Epithelial cell of proximal tubule (primary cell): ENCODE measurements at regions not wholly inside any gene's neighbourhood (a gene's known extent, or its start where the extent isn't known, plus 50 kb on each side); places are given as distances from the start of the nearest gene placed in this dataset.

Experiments used
- DNase-seq: peaks from one replicate; pipeline ENCODE4 v3.0.0-alpha.2; 2011; ENCODE audit warnings: low read depth
- H3K4me3 ChIP-seq: 2 replicates; pipeline ENCODE4 v1.5.1; 2011; ENCODE audit warnings: low read depth, mild to moderate bottlenecking, low read length
- TF ChIP-seq, protein P1 (sequence below): conservative IDR thresholded peaks from 2 replicates; pipeline ENCODE4 v1.5.1; 2012; ENCODE audit warnings: low read depth, mild to moderate bottlenecking, low read length

DNA sequence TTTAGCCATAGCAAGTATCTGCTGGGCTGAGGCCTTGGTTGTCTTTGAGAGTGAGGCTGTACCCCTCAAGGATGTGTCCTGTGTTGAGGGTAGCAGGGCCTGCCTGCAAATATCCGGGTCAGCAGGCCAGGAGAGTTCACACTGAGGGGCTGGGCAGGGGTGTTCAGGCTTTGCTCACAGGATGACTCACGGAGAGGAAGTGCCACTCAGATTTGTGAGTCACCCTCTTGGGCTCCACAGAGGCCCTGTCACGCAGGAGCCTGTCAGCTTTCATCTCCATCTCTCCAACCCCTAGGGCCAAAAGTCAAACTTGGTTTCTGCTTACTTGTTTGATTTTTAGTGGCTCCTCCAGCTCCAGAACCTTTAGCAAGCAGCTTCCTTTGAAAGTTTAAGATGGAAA, 211.5 kb downstream of the SEC61B start:
- DNase-seq = peak; percentile 45
- H3K4me3 ChIP-seq = no peak overlapping the region
- TF ChIP-seq, protein P1, sequence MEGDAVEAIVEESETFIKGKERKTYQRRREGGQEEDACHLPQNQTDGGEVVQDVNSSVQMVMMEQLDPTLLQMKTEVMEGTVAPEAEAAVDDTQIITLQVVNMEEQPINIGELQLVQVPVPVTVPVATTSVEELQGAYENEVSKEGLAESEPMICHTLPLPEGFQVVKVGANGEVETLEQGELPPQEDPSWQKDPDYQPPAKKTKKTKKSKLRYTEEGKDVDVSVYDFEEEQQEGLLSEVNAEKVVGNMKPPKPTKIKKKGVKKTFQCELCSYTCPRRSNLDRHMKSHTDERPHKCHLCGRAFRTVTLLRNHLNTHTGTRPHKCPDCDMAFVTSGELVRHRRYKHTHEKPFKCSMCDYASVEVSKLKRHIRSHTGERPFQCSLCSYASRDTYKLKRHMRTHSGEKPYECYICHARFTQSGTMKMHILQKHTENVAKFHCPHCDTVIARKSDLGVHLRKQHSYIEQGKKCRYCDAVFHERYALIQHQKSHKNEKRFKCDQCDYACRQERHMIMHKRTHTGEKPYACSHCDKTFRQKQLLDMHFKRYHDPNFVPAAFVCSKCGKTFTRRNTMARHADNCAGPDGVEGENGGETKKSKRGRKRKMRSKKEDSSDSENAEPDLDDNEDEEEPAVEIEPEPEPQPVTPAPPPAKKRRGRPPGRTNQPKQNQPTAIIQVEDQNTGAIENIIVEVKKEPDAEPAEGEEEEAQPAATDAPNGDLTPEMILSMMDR = no peak

DNA sequence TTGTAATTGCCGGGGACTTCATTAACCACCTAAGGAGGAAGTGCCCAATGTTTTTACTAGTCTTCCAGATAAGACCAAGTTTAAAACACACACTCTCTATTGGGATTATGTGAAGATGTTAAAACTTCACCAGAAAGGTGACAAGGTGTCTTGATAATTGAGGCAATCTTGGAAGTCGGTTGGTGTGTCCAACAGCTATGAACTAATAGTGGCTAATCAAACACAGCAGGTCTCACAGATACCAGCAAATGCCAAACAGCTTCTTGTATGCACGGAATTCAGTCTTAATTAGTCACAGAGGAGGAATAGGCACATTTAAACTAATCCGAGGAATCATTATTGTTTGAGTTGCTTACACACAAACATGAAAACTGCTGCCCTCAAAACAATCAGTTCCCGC, 214.5 kb downstream of the SEC61B start:
- H3K4me3 ChIP-seq = no peak overlapping the region
- no peak for DNase-seq
- TF ChIP-seq, protein P1 = no peak

DNA sequence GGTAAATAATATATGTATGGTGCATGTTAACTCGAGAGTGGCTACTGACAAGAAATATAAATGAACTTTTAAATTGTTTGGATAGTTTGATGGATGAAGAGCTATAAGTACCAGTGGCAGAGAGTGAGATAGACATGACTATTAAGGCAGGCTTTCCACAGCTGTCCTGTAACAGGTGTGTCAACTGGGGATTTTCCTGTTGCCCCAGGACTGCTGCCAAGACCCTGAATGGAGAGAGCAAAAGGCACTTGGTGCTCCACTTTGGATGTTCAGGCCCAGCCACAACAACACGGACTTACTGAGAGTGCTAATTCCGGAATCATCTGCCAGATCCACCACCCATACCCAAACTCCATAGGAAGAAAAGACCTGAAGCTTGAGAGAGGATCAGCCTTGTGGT, 215.1 kb downstream of the SEC61B start:
- H3K4me3 ChIP-seq = no peak overlapping the region
- TF ChIP-seq, protein P1 = no peak
- no peak for DNase-seq

DNA sequence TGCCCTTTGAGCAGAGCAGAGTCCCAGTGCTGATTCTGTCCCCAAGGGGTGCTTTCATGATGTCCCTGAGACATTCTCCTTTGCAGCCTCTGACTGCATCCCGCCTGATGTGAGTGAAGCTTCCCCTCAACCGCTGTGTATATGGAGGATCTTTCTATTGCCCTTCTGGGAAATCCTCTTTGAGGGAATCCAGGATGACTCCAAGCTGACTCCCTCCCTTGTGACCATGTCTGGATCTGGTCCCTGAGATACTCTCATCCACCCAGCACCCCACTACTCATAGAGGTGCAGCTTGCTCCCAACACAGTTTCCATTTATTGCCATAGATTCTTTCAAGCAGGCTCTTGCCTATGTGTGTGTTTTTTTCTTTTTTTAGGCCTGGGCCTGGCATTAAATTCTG, 216.5 kb downstream of the SEC61B start:
- DNase-seq = no peak
- no peak overlapping the region for H3K4me3 ChIP-seq
- TF ChIP-seq, protein P1 = no peak

DNA sequence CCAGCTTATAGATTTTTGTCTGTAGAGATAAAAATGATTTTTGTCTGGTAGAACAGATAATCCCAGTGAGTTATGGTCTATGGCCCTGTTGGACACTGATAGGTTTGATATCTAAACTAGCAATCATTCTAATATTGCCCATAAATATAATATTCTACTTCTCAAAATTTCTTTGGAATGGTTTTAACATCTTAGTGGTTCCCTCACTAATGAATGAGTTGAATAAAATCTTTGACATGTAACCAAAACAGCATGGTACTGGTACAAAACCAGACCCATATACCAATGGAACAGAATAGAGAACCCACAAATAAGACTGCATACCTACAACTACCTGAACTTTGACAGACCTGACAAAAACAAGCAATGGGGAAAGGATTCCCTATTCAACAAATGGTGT, 219.7 kb downstream of the SEC61B start:
- TF ChIP-seq, protein P1 = no peak
- no peak for DNase-seq
- H3K4me3 ChIP-seq = no peak overlapping the region

DNA sequence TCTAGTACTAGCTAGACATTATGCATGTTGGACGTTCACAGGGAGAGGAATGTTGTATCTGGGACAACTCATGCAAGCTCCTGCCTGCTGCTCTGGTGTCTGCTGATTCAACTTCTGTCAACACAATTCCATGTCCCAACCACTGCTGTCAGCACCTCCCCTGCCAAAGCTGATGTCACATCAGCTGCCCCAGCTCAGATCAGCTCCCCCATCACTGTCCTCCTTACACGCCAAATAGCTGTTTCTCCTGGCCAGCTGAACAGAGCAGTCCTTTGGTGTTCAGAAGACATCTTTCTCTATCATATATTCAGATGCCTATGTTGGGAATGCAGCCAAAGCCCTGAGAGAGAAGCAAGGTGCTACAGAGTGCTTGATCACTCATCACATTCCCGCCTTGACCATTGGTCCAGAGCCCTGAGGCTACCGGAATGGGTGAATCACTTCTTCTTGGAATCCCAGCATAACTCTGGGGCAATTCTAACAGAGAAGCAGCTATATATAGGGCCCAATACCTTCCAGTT, 223.3 kb downstream of the SEC61B start:
- DNase-seq = peak; percentile 73

DNA sequence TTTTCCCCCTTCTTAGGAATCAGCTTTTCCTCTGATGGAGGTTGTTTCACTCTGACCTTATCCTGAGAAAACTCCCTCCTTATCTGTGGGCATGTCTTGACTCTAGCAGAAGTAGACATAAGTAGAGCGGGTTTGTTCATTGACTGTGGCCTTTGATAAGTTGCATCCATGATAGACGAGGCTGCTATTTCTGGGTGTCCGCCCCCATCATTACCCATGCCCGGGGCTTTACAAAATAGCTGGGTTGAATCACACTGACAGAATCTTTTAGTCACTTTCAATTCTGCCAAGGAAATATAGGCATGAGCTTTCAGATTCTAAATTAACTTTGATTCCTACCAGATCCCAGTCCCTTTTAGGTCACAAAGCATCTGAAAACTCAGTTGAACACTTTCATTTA, 223.8 kb downstream of the SEC61B start:
- DNase-seq = no peak
- no peak overlapping the region for H3K4me3 ChIP-seq
- TF ChIP-seq, protein P1 = no peak

More for the DNA sequence above, 223.3 kb downstream of the SEC61B start:
- no peak overlapping the region for H3K4me3 ChIP-seq
- TF ChIP-seq, protein P1 = no peak
